ENCODE measurements at regions not wholly inside any gene's neighbourhood (a gene's known extent, or its start where the extent isn't known, plus 50 kb on each side); places are given as distances from the start of the nearest gene placed in this dataset.

GRCh38 chr17:33371377-33371776, 78.3 kb upstream of the ASIC2 start:
- no peak for TF ChIP-seq GATA2 (IDR thresholded peaks at IDR 0.05; ENCODE audit: low read depth, low read length)
- no peak for TF ChIP-seq GATA3 (IDR thresholded peaks at IDR 0.05; ENCODE audit: low read depth, low read length)
